HUES48 (cell line): ENCODE measurements at regions not wholly inside any gene's neighbourhood (a gene's known extent, or its start where the extent isn't known, plus 50 kb on each side); places are given as distances from the start of the nearest gene placed in this dataset.
"Not testable (repeated sequence)": the region's sequence is repeated elsewhere in the genome, so short reads cannot be mapped to it uniquely, and the experiment has no call there.

Experiments
- H3K27ac ChIP-seq: one replicate; pipeline ENCODE4 v1.7.0; 2013; ENCODE audit warnings: low read depth, low read length, inconsistent platforms
- H3K27me3 ChIP-seq: 2 replicates; pipeline ENCODE4 v1.6.1; 2013; ENCODE audit warnings: mild to moderate bottlenecking, low read length; ENCODE audit not compliant: control insufficient read depth, insufficient read depth
- H3K36me3 ChIP-seq: 2 replicates; pipeline ENCODE4 v1.6.1; 2013; ENCODE audit warnings: low read length; ENCODE audit not compliant: control insufficient read depth, insufficient read depth
- H3K4me1 ChIP-seq: 2 replicates; pipeline ENCODE4 v1.6.1; 2013; ENCODE audit warnings: mild to moderate bottlenecking, low read length; ENCODE audit not compliant: control insufficient read depth, insufficient read depth
- H3K4me3 ChIP-seq: 2 replicates; pipeline ENCODE4 v1.5.1; 2013; ENCODE audit warnings: mild to moderate bottlenecking, low read depth, low read length
- H3K9ac ChIP-seq: 2 replicates; pipeline ENCODE4 v1.6.1; 2013; ENCODE audit warnings: mild to moderate bottlenecking, low read depth, low read length, moderate library complexity
- H3K9me3 ChIP-seq: 2 replicates; pipeline ENCODE4 v1.6.1; 2013; ENCODE audit warnings: low read length; ENCODE audit not compliant: control insufficient read depth, insufficient read depth

DNA sequence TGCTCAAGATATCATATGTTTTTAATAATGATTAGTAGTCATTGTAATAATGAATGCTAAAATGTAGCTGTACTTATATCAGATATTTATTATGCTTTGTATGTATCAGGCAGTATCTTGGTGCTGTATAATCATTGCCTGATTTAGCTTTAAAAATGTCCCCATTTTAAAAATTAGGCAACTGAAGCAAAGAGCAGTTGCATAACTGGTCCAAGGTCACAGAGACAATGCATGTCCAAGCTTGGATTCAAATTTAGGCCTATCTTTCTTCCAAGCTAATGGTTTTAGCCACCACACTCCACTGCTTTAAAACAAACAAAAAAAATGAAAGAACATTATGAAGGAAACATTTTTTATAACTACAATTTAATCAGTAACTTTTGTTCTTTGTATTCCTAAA is 725.8 kb upstream of the RAG2 start:
- Histone ChIP-seq H3K27me3 (no peaks in the 10 kb centered on the region), H3K36me3 (no peaks in the 10 kb centered on the region), H3K9ac (no peak overlapping the region), H3K27ac (no peak overlapping the region), H3K4me3 (no peak overlapping the region), H3K4me1 (no peaks in the 10 kb centered on the region), H3K9me3 (no peaks in the 10 kb centered on the region)

DNA sequence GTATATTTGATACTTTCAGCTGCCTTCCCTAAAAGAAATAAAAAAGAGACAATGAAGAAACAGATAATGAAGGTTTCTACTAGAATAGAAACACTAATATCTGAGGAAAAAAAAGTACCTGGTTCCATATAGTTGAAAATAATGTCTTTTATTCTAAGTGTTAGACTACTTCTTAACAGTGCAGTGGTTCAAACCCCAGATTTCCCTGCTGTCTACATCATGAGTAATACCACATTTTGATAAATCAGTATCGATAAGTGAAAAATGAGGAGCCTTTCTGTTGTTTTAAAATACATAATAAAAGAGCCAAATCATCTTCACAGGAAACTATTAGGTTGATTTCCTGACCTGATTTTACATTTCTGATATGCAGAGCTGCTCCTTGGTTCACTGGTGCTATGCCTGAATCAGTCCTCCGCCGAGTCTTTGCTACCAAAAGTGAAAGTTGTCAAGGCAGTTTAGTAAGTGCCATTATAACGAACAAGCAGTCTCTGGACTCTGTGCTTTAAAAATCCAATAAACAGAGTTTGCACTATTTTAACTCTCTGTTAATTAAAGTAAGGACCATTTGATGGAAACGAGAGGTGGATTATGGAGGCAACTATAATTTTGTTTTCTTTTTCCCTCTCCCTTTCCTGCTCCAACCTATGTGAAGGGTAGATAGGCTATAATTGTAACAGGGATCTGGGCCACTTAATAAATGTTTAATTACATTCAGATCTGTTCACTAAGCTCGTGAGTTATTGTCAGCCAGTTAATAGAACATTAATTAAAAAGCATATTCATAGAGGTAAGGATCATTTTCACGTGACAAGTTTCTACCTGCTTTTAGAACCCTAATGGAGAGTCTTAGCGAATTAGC is 724.5 kb upstream of the RAG2 start:
- Histone ChIP-seq H3K36me3 (no peaks in the 10 kb centered on the region), H3K9ac (no peak overlapping the region), H3K27ac (no peak overlapping the region), H3K9me3 (no peaks in the 10 kb centered on the region), H3K27me3 (no peaks in the 10 kb centered on the region), H3K4me1 (no peaks in the 10 kb centered on the region), H3K4me3 (no peak overlapping the region)

DNA sequence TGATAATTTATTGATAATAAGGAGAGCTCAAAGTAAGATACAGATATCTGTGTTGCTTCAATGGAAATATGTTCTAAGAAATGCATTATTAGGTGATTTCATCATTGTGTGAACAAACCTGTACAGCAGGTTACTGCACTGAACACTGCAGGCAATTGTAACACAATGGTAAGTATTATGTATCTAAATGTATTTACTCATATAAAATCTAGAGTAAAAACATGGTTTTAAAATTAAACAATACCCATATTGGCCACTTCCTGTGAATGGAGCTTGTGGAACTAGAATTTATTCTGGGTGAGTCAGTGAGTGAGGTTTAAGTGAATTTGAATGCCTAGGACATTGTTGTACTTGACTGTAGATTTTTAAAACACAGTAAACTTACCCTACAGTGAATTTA is 722.9 kb upstream of the RAG2 start:
- no peaks in the 10 kb centered on the region for H3K36me3 ChIP-seq
- H3K4me3 ChIP-seq: no peak overlapping the region
- H3K9me3 ChIP-seq: no peaks in the 10 kb centered on the region
- H3K9ac ChIP-seq: no peak overlapping the region
- no peak overlapping the region for H3K27ac ChIP-seq
- H3K27me3 ChIP-seq: no peaks in the 10 kb centered on the region
- H3K4me1 ChIP-seq: no peaks in the 10 kb centered on the region

DNA sequence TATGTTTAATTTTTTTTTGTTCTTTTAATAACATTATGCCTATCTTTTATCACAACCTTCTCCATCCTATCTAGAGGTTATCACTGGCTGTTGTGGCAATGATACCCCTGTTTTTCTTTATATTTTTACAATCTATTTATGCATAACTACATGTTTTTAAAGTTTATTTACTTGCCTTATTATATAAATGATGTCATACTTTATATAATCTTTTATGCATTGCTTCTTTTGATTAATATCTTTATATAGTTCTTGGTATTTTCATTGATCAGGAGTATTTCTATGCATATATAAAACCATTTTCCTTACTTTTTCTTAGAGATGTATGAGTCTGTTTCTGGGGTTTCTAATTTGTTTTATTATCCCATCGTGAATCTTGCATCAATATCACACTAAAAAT is 719.8 kb upstream of the RAG2 start:
- Histone ChIP-seq H3K9me3 (no peaks in the 10 kb centered on the region), H3K27me3 (no peaks in the 10 kb centered on the region), H3K4me3 (no peak overlapping the region), H3K36me3 (no peaks in the 10 kb centered on the region), H3K27ac (no peak overlapping the region), H3K4me1 (no peaks in the 10 kb centered on the region), H3K9ac (no peak overlapping the region)

DNA sequence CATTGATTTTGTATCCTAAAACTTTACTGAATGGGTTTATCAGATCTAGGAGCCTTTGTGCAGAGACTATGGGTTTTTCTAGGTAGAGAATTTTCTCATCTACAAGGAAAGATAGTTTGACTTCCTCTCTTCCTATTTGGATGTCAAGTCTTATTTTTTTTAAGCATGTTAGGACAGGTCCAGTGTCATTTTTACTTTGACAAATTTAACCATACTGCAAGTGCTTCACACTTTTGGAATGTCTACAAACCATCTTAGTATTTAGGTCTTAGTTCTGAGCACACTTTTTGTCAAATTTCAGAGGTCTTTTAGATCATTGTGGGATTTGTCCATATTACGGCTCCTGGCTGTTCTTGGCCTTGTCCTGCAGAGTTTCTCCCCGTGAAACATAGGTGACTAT is 715.2 kb upstream of the RAG2 start:
- peaks cover 4% of the 10 kb centered on the region for H3K9me3 ChIP-seq
- H3K4me3 ChIP-seq: no peak overlapping the region
- no peak overlapping the region for H3K27ac ChIP-seq
- no peaks in the 10 kb centered on the region for H3K36me3 ChIP-seq
- H3K4me1 ChIP-seq: no peaks in the 10 kb centered on the region
- no peaks in the 10 kb centered on the region for H3K27me3 ChIP-seq
- no peak overlapping the region for H3K9ac ChIP-seq

DNA sequence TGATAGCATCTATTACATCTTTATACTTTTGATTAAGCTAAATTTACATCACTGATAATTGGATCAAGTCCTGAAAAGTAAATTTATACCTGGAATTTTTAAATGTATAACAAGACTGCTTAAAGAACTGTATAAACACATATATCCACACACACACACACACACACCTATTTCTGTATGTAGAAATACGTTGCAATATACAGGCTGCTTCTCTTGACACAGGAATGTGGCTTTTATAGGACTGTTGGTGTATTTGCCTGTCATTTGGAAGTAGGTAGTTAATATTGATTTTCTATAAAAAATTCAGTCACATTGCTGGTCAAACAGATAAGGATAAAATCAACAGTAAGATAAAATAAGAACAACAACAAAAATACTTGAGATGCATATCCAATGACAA is 708.5 kb upstream of the RAG2 start:
- Histone ChIP-seq H3K9ac (no peak overlapping the region), H3K4me1 (no peaks in the 10 kb centered on the region), H3K4me3 (no peak overlapping the region), H3K27me3 (no peaks in the 10 kb centered on the region), H3K27ac (no peak overlapping the region), H3K36me3 (no peaks in the 10 kb centered on the region), H3K9me3 (peaks cover 36% of the 10 kb centered on the region)

DNA sequence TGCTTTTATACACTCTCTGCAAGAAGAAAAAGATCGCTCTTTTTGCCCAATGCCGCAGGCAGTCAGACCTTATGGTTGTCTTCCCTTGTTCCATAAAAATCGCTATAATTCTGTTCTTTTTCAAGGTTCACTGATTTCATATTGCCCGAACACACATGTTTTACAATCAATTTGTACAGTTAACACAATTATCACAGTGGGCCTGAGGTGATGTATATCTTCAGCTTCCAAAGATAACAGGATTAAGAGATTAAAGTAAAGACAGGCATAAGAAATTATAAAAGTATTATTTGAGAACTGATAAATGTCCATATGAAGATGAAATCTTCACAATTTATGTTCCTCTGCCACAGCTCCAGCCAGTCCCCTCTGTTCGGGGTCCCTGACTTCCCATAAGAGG is 703.4 kb upstream of the RAG2 start:
- not testable (repeated sequence) for H3K36me3 ChIP-seq, H3K9ac ChIP-seq, H3K4me1 ChIP-seq, H3K27ac ChIP-seq, H3K27me3 ChIP-seq, H3K4me3 ChIP-seq
- H3K9me3 ChIP-seq: peaks cover 56% of the 10 kb centered on the region

DNA sequence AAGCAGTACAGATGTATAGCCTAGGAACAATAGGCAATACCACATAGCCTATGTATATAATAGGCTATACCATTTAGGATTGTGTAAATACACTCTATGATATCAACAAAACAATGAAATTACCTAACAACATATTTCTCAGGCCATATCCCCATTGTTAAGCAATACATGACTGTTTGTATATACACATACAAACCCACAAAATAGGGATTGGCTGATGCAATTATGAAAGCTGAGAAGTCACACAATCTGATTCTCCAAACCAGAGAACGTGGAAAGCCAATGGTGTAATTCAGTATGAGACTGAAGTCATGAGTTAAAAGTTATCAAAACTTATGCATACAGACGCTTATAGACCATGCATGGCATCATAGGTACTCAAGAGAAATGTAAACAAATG is 700.1 kb upstream of the RAG2 start:
- Histone ChIP-seq H3K9ac (no peak overlapping the region), H3K9me3 (peaks cover 46% of the 10 kb centered on the region), H3K36me3 (no peaks in the 10 kb centered on the region), H3K27me3 (no peaks in the 10 kb centered on the region), H3K27ac (no peak overlapping the region), H3K4me1 (no peaks in the 10 kb centered on the region), H3K4me3 (no peak overlapping the region)

DNA sequence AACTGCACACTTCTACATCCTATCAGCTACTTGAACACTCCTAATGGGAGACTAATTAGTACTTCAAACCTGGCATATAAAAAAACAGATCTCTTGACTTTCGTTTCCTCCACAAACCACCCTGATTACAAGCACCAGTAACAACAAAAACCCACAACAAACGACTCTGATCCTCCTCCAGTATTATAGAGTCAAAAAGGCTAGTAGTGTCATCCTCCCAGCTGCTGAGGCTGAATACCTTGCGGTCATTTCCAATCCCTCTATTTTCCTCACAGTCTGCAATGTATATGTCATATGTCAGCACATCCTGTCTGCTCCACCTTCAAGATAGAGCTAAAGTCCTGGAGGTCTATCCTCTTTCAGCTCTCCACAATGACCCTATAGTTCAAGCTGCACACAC is 688.9 kb upstream of the RAG2 start:
- Histone ChIP-seq H3K9ac (no peak overlapping the region), H3K27me3 (no peaks in the 10 kb centered on the region), H3K27ac (no peak overlapping the region), H3K4me1 (no peaks in the 10 kb centered on the region; the same call in 1 of the 2 replicates), H3K9me3 (no peaks in the 10 kb centered on the region), H3K36me3 (no peaks in the 10 kb centered on the region), H3K4me3 (no peak overlapping the region)

DNA sequence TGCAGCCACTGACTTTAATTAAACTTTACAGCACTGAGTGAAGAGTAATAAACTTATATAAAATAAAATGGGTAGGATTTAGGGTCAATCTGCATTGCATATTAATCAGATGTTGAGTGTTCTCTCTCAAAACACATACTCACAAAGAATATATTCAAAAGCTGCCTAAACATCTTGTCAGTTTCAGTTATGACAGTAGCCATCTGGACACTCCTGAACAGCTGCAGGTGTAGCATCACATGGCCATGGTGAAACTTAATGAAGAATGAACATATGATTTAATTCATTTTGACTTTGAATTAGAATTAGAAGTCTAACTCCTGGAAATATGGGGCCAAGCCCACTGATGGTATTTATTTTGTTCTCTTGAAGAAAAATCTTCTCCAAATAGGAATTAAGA is 684.3 kb upstream of the RAG2 start:
- Histone ChIP-seq H3K36me3 (no peaks in the 10 kb centered on the region), H3K4me1 (peaks cover 5% of the 10 kb centered on the region; the same call in 1 of the 2 replicates), H3K9me3 (no peaks in the 10 kb centered on the region)

DNA sequence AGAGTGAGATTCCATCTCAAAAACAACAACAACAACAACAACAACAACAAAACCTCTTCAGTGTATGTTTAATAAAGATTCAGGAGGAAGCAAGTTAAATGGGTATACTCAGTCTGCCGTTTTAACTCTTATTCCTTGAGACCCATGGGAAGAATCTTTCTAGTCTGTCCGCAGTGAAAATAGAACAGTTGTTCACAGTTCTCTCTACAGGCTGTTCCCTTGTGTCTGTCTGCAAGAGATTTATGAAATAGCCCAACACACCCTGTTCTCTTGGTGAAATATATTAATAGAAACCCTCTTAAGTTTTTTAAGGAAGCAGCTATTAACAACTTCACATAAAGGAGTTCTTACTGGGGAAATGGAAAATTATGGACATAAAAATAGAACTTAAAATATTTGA is 682.2 kb upstream of the RAG2 start:
- Histone ChIP-seq H3K9me3 (no peaks in the 10 kb centered on the region), H3K36me3 (no peaks in the 10 kb centered on the region), H3K4me3 (no peak overlapping the region), H3K4me1 (peaks cover 5% of the 10 kb centered on the region; the same call in 1 of the 2 replicates), H3K27me3 (no peaks in the 10 kb centered on the region), H3K27ac (no peak overlapping the region), H3K9ac (no peak overlapping the region)

More for the DNA sequence above, 684.3 kb upstream of the RAG2 start:
- Histone ChIP-seq H3K9ac (no peak overlapping the region), H3K4me3 (no peak overlapping the region), H3K27me3 (no peaks in the 10 kb centered on the region), H3K27ac (no peak overlapping the region)
